Spleen (tissue), 7 donors: ENCODE measurements at regions not wholly inside any gene's neighbourhood (a gene's known extent, or its start where the extent isn't known, plus 50 kb on each side); places are given as distances from the start of the nearest gene placed in this dataset.

Experiments
- CTCF ChIP-seq, 11 experiments: fragments of 200-600 bp in 7 of 11; fragments of 450-650 bp in 4 of 11; sonication (generic) in 4 of 11; IDR thresholded peaks in 8 of 11; conservative IDR thresholded peaks in 3 of 11; 1 replicate in 7 of 11; 2 replicates in 4 of 11; pipeline versions ENCODE4 v1.4.0 to v1.8.0; 2016 to 2021; ENCODE audit warnings: antibody characterized with exemption in 11 of 11, inconsistent platforms in 4 of 11, mild to moderate bottlenecking in 1 of 11
- POLR2A ChIP-seq, 3 donors: fragments of 450-650 bp; IDR thresholded peaks; one replicate each; pipeline ENCODE4 v1.5.1; 2017; ENCODE audit warnings: antibody characterized with exemption in 3 of 3, mild to moderate bottlenecking in 1 of 3
- POLR2AphosphoS5 ChIP-seq, 3 donors: sonication (generic); formaldehyde crosslinking; IDR thresholded peaks; one replicate each; pipeline ENCODE4 v1.5.1; 2017; ENCODE audit warnings: antibody characterized with exemption in 3 of 3
- donor health status: DM: no; HTN: no; CAD: no; lungs with moderate emphysema.
- donor health status: DM: no; HTN: no; CAD: no.
- donor health status: DM: no; HTN: no; CAD: no.

GRCh38 chr11:70743329-70743728 lies 345.0 kb downstream of the CTTN start:
- TF ChIP-seq CTCF (IDR thresholded peaks at IDR 0.05 in 8 of 11, conservative IDR thresholded peaks at IDR 0.05 in 3 of 11) (no peak), POLR2A (IDR thresholded peaks at IDR 0.05) (no peak), POLR2AphosphoS5 (IDR thresholded peaks at IDR 0.05) (no peak)
